HL-60 (cell line): ENCODE measurements at regions not wholly inside any gene's neighbourhood (a gene's known extent, or its start where the extent isn't known, plus 50 kb on each side); places are given as distances from the start of the nearest gene placed in this dataset.

Experiments
- DNase-seq, 2 experiments: peaks; one replicate each; pipeline ENCODE4 v3.0.0-alpha.2; 2010 to 2020; ENCODE audit warnings: low read depth in 1 of 2, low spot score in 1 of 2
- H3K27ac ChIP-seq: fragments of 250-450 bp; sonication (Bioruptor Pico); replicated peaks from 2 replicates; pipeline ENCODE4 v1.5.1; 2020; ENCODE audit warnings: mild to moderate bottlenecking, moderate library complexity
- H3K27me3 ChIP-seq: fragments of 250-450 bp; sonication (Bioruptor Pico); 2 replicates; pipeline ENCODE4 v1.5.1; 2021; ENCODE audit warnings: mild to moderate bottlenecking, moderate library complexity; ENCODE audit not compliant: insufficient read depth, poor library complexity, severe bottlenecking
- H3K4me3 ChIP-seq: replicated peaks from 2 replicates; pipeline ENCODE4 v1.5.1; 2011; ENCODE audit warnings: mild to moderate bottlenecking, control low read depth, low read length; ENCODE audit not compliant: insufficient read depth
- GABPA ChIP-seq: IDR thresholded peaks from 2 replicates; pipeline ENCODE4 v1.6.1; 2012; ENCODE audit warnings: low read depth
- POLR2AphosphoS5 ChIP-seq: IDR thresholded peaks from 2 replicates; pipeline ENCODE4 v1.6.1; 2012; ENCODE audit warnings: low read depth
- SPI1 ChIP-seq: IDR thresholded peaks from 2 replicates; pipeline ENCODE4 v1.6.1; 2012; ENCODE audit warnings: low read depth, mild to moderate bottlenecking, borderline replicate concordance
- TF ChIP-seq, protein P1 (sequence below): IDR thresholded peaks from 2 replicates; pipeline ENCODE4 v1.6.1; 2012; ENCODE audit warnings: low read depth; ENCODE audit not compliant: insufficient replicate concordance
- TF ChIP-seq, protein P2 (sequence below): IDR thresholded peaks from one replicate; pipeline ENCODE4 v1.5.1; 2011; ENCODE audit warnings: low read length, control low read depth, inconsistent platforms; ENCODE audit not compliant: insufficient read depth

DNA sequence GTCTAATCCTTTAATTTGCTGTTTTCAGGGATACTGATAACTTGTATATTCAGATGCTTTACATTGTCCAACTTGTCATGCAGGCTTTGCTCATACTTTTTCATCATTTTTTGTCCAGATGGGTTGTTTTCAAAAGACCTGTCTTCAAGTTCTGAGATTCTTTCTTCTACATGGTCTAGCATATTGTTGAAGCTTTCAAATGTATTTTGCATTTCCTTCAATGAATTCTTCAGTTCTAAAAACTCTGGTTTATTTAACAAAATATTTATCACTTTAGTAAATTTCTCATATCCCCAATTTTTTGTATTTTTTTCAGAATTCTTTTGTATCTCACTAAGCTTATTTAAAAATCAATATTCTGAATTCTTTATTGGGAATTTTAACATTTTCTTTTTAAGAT, 388.3 kb upstream of the IL12A start:
- H3K27ac ChIP-seq = no peak overlapping the region
- H3K4me3 ChIP-seq = no peak overlapping the region
- no peaks in the 10 kb centered on the region for H3K27me3 ChIP-seq
- no peak for DNase-seq
- no peak for TF ChIP-seq POLR2AphosphoS5
- no peak for TF ChIP-seq GABPA
- TF ChIP-seq, protein P1, sequence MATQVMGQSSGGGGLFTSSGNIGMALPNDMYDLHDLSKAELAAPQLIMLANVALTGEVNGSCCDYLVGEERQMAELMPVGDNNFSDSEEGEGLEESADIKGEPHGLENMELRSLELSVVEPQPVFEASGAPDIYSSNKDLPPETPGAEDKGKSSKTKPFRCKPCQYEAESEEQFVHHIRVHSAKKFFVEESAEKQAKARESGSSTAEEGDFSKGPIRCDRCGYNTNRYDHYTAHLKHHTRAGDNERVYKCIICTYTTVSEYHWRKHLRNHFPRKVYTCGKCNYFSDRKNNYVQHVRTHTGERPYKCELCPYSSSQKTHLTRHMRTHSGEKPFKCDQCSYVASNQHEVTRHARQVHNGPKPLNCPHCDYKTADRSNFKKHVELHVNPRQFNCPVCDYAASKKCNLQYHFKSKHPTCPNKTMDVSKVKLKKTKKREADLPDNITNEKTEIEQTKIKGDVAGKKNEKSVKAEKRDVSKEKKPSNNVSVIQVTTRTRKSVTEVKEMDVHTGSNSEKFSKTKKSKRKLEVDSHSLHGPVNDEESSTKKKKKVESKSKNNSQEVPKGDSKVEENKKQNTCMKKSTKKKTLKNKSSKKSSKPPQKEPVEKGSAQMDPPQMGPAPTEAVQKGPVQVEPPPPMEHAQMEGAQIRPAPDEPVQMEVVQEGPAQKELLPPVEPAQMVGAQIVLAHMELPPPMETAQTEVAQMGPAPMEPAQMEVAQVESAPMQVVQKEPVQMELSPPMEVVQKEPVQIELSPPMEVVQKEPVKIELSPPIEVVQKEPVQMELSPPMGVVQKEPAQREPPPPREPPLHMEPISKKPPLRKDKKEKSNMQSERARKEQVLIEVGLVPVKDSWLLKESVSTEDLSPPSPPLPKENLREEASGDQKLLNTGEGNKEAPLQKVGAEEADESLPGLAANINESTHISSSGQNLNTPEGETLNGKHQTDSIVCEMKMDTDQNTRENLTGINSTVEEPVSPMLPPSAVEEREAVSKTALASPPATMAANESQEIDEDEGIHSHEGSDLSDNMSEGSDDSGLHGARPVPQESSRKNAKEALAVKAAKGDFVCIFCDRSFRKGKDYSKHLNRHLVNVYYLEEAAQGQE = no peak
- TF ChIP-seq, protein P2, sequence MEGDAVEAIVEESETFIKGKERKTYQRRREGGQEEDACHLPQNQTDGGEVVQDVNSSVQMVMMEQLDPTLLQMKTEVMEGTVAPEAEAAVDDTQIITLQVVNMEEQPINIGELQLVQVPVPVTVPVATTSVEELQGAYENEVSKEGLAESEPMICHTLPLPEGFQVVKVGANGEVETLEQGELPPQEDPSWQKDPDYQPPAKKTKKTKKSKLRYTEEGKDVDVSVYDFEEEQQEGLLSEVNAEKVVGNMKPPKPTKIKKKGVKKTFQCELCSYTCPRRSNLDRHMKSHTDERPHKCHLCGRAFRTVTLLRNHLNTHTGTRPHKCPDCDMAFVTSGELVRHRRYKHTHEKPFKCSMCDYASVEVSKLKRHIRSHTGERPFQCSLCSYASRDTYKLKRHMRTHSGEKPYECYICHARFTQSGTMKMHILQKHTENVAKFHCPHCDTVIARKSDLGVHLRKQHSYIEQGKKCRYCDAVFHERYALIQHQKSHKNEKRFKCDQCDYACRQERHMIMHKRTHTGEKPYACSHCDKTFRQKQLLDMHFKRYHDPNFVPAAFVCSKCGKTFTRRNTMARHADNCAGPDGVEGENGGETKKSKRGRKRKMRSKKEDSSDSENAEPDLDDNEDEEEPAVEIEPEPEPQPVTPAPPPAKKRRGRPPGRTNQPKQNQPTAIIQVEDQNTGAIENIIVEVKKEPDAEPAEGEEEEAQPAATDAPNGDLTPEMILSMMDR = no peak
- no peak for TF ChIP-seq SPI1

DNA sequence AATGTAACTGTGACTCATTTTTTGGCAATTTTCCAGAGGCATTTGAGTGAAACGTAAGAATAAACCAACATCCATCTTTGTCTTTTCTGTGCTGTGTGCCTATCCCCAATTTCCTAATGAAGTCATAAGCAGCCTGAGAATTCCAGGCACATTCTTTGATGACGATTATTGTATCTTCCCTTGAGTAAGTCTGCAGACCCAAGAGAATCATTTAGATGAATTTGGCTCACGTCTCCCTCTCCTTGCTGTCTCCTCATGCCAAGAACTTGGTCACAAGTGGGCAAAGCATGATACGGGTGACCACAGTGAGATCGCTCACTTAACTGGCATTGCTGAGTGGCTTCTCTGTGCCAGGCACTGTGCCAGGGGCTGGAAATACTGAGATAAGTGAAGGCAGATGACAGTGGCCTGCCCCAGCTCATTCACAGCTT, 384.5 kb upstream of the IL12A start:
- no peak for DNase-seq

DNA sequence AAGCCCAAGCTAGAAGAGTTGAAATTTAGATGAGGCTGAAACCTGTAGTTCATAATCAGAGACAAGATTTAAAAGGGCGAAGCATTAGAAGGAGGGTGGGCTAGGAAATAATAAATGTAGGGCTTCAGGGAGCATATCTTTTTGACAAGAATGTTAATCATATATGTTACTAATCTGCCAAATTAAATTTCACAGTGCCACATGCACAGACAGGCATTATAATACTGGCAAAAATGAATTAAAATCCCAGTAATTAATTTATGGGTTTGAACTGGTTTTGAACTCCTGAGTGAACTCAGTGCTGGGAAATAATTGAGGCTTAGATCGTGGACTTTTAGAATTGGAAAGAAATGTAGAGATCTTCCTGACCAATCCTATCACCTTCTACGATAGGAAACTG, 383.5 kb upstream of the IL12A start:
- Histone ChIP-seq H3K27ac (no peak overlapping the region), H3K27me3 (no peaks in the 10 kb centered on the region)
- TF ChIP-seq GABPA (no peak), POLR2AphosphoS5 (no peak), SPI1 (no peak)
- TF ChIP-seq, protein P2 = no peak
- TF ChIP-seq, protein P1 = no peak

More for the DNA sequence above, 384.5 kb upstream of the IL12A start:
- TF ChIP-seq POLR2AphosphoS5 = no peak
- TF ChIP-seq, protein P2 = no peak
- Histone ChIP-seq H3K27ac (no peak overlapping the region), H3K27me3 (no peaks in the 10 kb centered on the region), H3K4me3 (no peak overlapping the region)

DNA sequence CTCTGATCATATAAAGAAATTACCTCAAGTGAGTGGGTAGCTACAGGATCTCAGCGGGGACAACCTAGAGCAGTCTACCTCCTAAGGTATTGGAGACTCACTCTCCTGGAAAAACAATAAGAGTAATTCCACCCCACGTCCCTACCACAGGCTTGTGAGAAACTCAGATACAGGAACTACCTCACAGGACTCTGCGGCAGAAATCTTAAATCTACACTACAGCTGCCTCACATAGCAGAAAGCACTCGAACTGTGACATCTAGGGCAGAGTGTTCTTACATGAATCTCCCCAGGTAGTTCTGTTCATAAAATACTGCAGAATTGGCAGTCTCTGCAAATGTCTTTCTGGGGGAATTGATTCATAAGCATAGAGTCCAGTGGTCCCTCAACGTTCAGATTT, 382.9 kb upstream of the IL12A start:
- H3K27ac ChIP-seq = no peak overlapping the region
- TF ChIP-seq, protein P2 = no peak
- TF ChIP-seq GABPA (no peak), SPI1 (no peak), POLR2AphosphoS5 (no peak)
- TF ChIP-seq, protein P1 = no peak
- no peaks in the 10 kb centered on the region for H3K27me3 ChIP-seq
- no peak for DNase-seq
- no peak overlapping the region for H3K4me3 ChIP-seq

More for the DNA sequence above, 383.5 kb upstream of the IL12A start:
- no peak for DNase-seq
- no peak overlapping the region for H3K4me3 ChIP-seq
